Spleen (tissue), 7 donors: ENCODE measurements at regions not wholly inside any gene's neighbourhood (a gene's known extent, or its start where the extent isn't known, plus 50 kb on each side); places are given as distances from the start of the nearest gene placed in this dataset.
"Not testable (repeated sequence)": the region's sequence is repeated elsewhere in the genome, so short reads cannot be mapped to it uniquely, and the experiment has no call there.

Experiments
- CTCF ChIP-seq, 11 experiments: fragments of 200-600 bp in 7 of 11; fragments of 450-650 bp in 4 of 11; sonication (generic) in 4 of 11; IDR thresholded peaks in 8 of 11; conservative IDR thresholded peaks in 3 of 11; 1 replicate in 7 of 11; 2 replicates in 4 of 11; pipeline versions ENCODE4 v1.4.0 to v1.8.0; 2016 to 2021; ENCODE audit warnings: antibody characterized with exemption in 11 of 11, inconsistent platforms in 4 of 11, mild to moderate bottlenecking in 1 of 11
- POLR2AphosphoS5 ChIP-seq, 3 donors: sonication (generic); formaldehyde crosslinking; IDR thresholded peaks; one replicate each; pipeline ENCODE4 v1.5.1; 2017; ENCODE audit warnings: antibody characterized with exemption in 3 of 3
- donor health status: DM: no; HTN: no; CAD: no; lungs with moderate emphysema.
- donor health status: DM: no; HTN: no; CAD: no.
- donor health status: DM: no; HTN: no; CAD: no.

GRCh38 chr2:89296820-89297398 is 605.4 kb downstream of the RPIA start:
- not testable (repeated sequence) for TF ChIP-seq POLR2AphosphoS5 (IDR thresholded peaks at IDR 0.05); CTCF (IDR thresholded peaks at IDR 0.05 in 8 of 11, conservative IDR thresholded peaks at IDR 0.05 in 3 of 11)
